HG03103 (cell line): ENCODE measurements at regions not wholly inside any gene's neighbourhood (a gene's known extent, or its start where the extent isn't known, plus 50 kb on each side); places are given as distances from the start of the nearest gene placed in this dataset.
"Not testable (repeated sequence)": the region's sequence is repeated elsewhere in the genome, so short reads cannot be mapped to it uniquely, and the experiment has no call there.

ENCODE experiments used
- ATAC-seq: cut with Tn5 transposase; IDR thresholded peaks from one replicate; pipeline ENCODE4 v1.9.1; 2021; ENCODE audit warnings: low read depth; ENCODE audit not compliant: unreplicated experiment

GRCh38 chr3:72033666-72034428 lies 248.9 kb upstream of the PROK2 start:
- peak; percentile 62 for ATAC-seq

GRCh38 chr3:72032441-72033135 lies 247.6 kb upstream of the PROK2 start:
- no peak for ATAC-seq

- no peak for ATAC-seq
These were observed 246.6 kb upstream of the PROK2 start for GRCh38 chr3:72031581-72031980.

GRCh38 chr3:72030296-72030695 lies 245.3 kb upstream of the PROK2 start:
- ATAC-seq, result not testable (repeated sequence)

- not testable (repeated sequence) for ATAC-seq
These were observed 243.8 kb upstream of the PROK2 start for GRCh38 chr3:72028726-72029125.

- ATAC-seq, result not testable (repeated sequence)
These were observed 243.4 kb upstream of the PROK2 start for GRCh38 chr3:72028307-72028706.

GRCh38 chr3:72027728-72028127 lies 242.8 kb upstream of the PROK2 start:
- ATAC-seq, result not testable (repeated sequence)

GRCh38 chr3:72022027-72022426 lies 237.1 kb upstream of the PROK2 start:
- ATAC-seq, result no peak

- no peak for ATAC-seq
These were observed 236.6 kb upstream of the PROK2 start for GRCh38 chr3:72021531-72021930.

- ATAC-seq, result no peak
These were observed 233.5 kb upstream of the PROK2 start for GRCh38 chr3:72018343-72018984.

GRCh38 chr3:72017935-72018334 lies 233.0 kb upstream of the PROK2 start:
- ATAC-seq, result no peak

- no peak for ATAC-seq
These were observed 232.4 kb upstream of the PROK2 start for GRCh38 chr3:72017311-72017710.

GRCh38 chr3:72015463-72015862 lies 230.5 kb upstream of the PROK2 start:
- peak; percentile 49 for ATAC-seq

- ATAC-seq, result no peak
These were observed 228.1 kb upstream of the PROK2 start for GRCh38 chr3:72013084-72013483.

GRCh38 chr3:72012363-72012762 lies 227.4 kb upstream of the PROK2 start:
- ATAC-seq, result no peak

- no peak for ATAC-seq
These were observed 226.5 kb upstream of the PROK2 start for GRCh38 chr3:72011485-72011884.

- peak; percentile 77 for ATAC-seq
These were observed 225.0 kb upstream of the PROK2 start for GRCh38 chr3:72009851-72010443.

- ATAC-seq, result no peak
These were observed 223.5 kb upstream of the PROK2 start for GRCh38 chr3:72008226-72008996.

GRCh38 chr3:72006631-72007556 lies 221.9 kb upstream of the PROK2 start:
- no peak for ATAC-seq
